H1 (cell line): ENCODE measurements at regions not wholly inside any gene's neighbourhood (a gene's known extent, or its start where the extent isn't known, plus 50 kb on each side); places are given as distances from the start of the nearest gene placed in this dataset.
A peak's percentile ranks its signal among the peaks of the same experiment; 100 is the strongest.
"Not testable (repeated sequence)": the region's sequence is repeated elsewhere in the genome, so short reads cannot be mapped to it uniquely, and the experiment has no call there.

ENCODE experiments used
- CTCF ChIA-PET: fragments of 300-600 bp; sonication (Branson Sonifier 250); formaldehyde crosslinking; loops from one replicate; lab custom pipeline; 2021; ENCODE audit not compliant: partially characterized antibody; lab: Charles Lee
- POLR2A ChIA-PET: fragments of 300-600 bp; sonication (Branson Sonifier 250); formaldehyde crosslinking; loops from one replicate; lab custom pipeline; 2021; ENCODE audit warnings: inconsistent platforms; ENCODE audit not compliant: partially characterized antibody; lab: Charles Lee
- DNase-seq, 2 experiments: peaks; one replicate each; pipeline versions ENCODE4 v3.0.0 to v3.0.0-alpha.2; 2010 to 2022; ENCODE audit warnings: low spot score in 2 of 2, low read depth in 1 of 2, mixed read lengths in 1 of 2
- FAIRE-seq: peaks from 2 replicates; lab custom pipeline; 2011; peaks lifted over from hg19 to GRCh38; lab: Jason Lieb, UNC
- H2AFZ ChIP-seq: 2 replicates; pipeline ENCODE4 v1.8.1; 2012; ENCODE audit warnings: low read length, inconsistent platforms
- H2AK5ac ChIP-seq: 2 replicates; pipeline ENCODE4 v1.6.1; 2013; ENCODE audit warnings: low read depth, low read length
- H2BK120ac ChIP-seq: replicated peaks from 2 replicates; pipeline ENCODE3; 2013; ENCODE audit warnings: low read depth, low read length, inconsistent platforms
- H2BK12ac ChIP-seq: 2 replicates; pipeline ENCODE4 v1.6.1; 2013; ENCODE audit warnings: low read depth, low read length
- H2BK15ac ChIP-seq: 2 replicates; pipeline ENCODE4 v1.6.1; 2013; ENCODE audit warnings: low read length
- H2BK20ac ChIP-seq: 2 replicates; pipeline ENCODE4 v1.6.1; 2013; ENCODE audit warnings: low read length
- H2BK5ac ChIP-seq: 2 replicates; pipeline ENCODE4 v1.6.1; 2013; ENCODE audit warnings: low read depth, low read length
- H3K14ac ChIP-seq: 2 replicates; pipeline ENCODE4 v1.6.1; 2013; ENCODE audit warnings: inconsistent platforms; ENCODE audit not compliant: insufficient read length
- H3K18ac ChIP-seq: 2 replicates; pipeline ENCODE4 v1.6.1; 2013; ENCODE audit warnings: low read length; ENCODE audit errors: extremely low read depth
- H3K23ac ChIP-seq: 2 replicates; pipeline ENCODE4 v1.6.1; 2013; ENCODE audit warnings: inconsistent platforms; ENCODE audit not compliant: insufficient read length
- H3K23me2 ChIP-seq: 2 replicates; pipeline ENCODE4 v1.6.1; 2013; ENCODE audit warnings: low read depth, low read length
- H3K27ac ChIP-seq: 2 replicates; pipeline ENCODE4 v1.6.1; 2011; ENCODE audit warnings: low read depth, low read length, inconsistent platforms
- H3K27me3 ChIP-seq, 4 experiments: replicated peaks in 1 of 4; 1 replicate in 1 of 4; 2 replicates in 3 of 4; pipeline versions ENCODE4 v1.6.1 to v1.8.1; 2011 to 2013; ENCODE audit warnings: low read length in 3 of 4, mild to moderate bottlenecking in 3 of 4, inconsistent platforms in 2 of 4, mixed read lengths in 2 of 4, moderate library complexity in 1 of 4; ENCODE audit not compliant: control insufficient read depth in 3 of 4, insufficient read depth in 3 of 4; ENCODE audit errors: extremely low read depth in 1 of 4
- H3K36me3 ChIP-seq, 4 experiments: 2 replicates each; pipeline versions ENCODE4 v1.6.1 to v1.8.1; 2011 to 2013; ENCODE audit warnings: mild to moderate bottlenecking in 4 of 4, low read length in 3 of 4, moderate library complexity in 2 of 4, control low read depth in 1 of 4, inconsistent platforms in 1 of 4; ENCODE audit not compliant: insufficient read depth in 4 of 4, control insufficient read depth in 2 of 4
- H3K4ac ChIP-seq: replicated peaks from 2 replicates; pipeline ENCODE3; 2013; ENCODE audit warnings: low read length, low read depth, mixed read lengths, inconsistent platforms; ENCODE audit not compliant: insufficient read length
- H3K4me1 ChIP-seq, 4 experiments: replicated peaks in 1 of 4; 1 replicate in 1 of 4; 2 replicates in 3 of 4; pipeline versions ENCODE4 v1.6.1 to v1.8.1; 2011 to 2013; ENCODE audit warnings: low read length in 3 of 4, inconsistent platforms in 2 of 4, mixed read lengths in 1 of 4; ENCODE audit not compliant: insufficient read depth in 4 of 4, control insufficient read depth in 3 of 4
- H3K4me2 ChIP-seq, 2 experiments: 2 replicates each; pipeline versions ENCODE4 v1.6.1 to v1.8.1; 2011 to 2013; ENCODE audit warnings: low read depth in 2 of 2, low read length in 2 of 2, control low read depth in 1 of 2, inconsistent platforms in 1 of 2, mild to moderate bottlenecking in 1 of 2; ENCODE audit not compliant: insufficient read depth in 1 of 2
- H3K4me3 ChIP-seq, 4 experiments: fragments of 200-600, 300-600 bp in 1 of 4; sonication (generic), shearing (Covaris generic), sonication (Bioruptor Twin) in 1 of 4; 2 replicates each; pipeline versions ENCODE4 v1.5.1 to v1.8.1; 2011 to 2016; ENCODE audit warnings: low read length in 4 of 4, low read depth in 3 of 4, control low read depth in 2 of 4, inconsistent platforms in 2 of 4, mild to moderate bottlenecking in 2 of 4, mixed read lengths in 1 of 4, moderate library complexity in 1 of 4; ENCODE audit not compliant: insufficient read depth in 2 of 4; ENCODE audit errors: extremely low read depth in 1 of 4
- H3K56ac ChIP-seq: replicated peaks from 2 replicates; pipeline ENCODE3; 2013; ENCODE audit warnings: low read depth, mild to moderate bottlenecking, mixed read lengths, low read length, inconsistent platforms; ENCODE audit not compliant: insufficient read length
- H3K79me1 ChIP-seq: 2 replicates; pipeline ENCODE4 v1.6.1; 2013; ENCODE audit warnings: low read depth, low read length, control low read depth
- H3K79me2 ChIP-seq, 2 experiments: 2 replicates each; pipeline versions ENCODE4 v1.6.1 to v1.8.1; 2012 to 2013; ENCODE audit warnings: low read length in 2 of 2, mild to moderate bottlenecking in 2 of 2, inconsistent platforms in 1 of 2; ENCODE audit not compliant: insufficient read depth in 2 of 2, control insufficient read depth in 1 of 2
- H3K9ac ChIP-seq, 4 experiments: replicated peaks in 1 of 4; 1 replicate in 1 of 4; 2 replicates in 3 of 4; pipeline versions ENCODE4 v1.6.1 to v1.8.1; 2011 to 2013; ENCODE audit warnings: low read depth in 3 of 4, low read length in 3 of 4, control low read depth in 2 of 4, mild to moderate bottlenecking in 2 of 4, moderate library complexity in 2 of 4, inconsistent platforms in 1 of 4; ENCODE audit errors: extremely low read depth in 1 of 4
- H3K9me3 ChIP-seq, 2 experiments: 2 replicates each; pipeline versions ENCODE4 v1.6.1 to v1.8.1; 2012 to 2013; ENCODE audit warnings: mild to moderate bottlenecking in 2 of 2, moderate library complexity in 2 of 2, control low read depth in 1 of 2, inconsistent platforms in 1 of 2, low read depth in 1 of 2, low read length in 1 of 2, mixed read lengths in 1 of 2; ENCODE audit not compliant: insufficient read depth in 2 of 2
- H4K20me1 ChIP-seq, 2 experiments: replicated peaks in 1 of 2; 2 replicates each; pipeline versions ENCODE3 to v1.8.1; 2011 to 2013; ENCODE audit warnings: inconsistent platforms in 2 of 2, low read length in 2 of 2, mild to moderate bottlenecking in 1 of 2; ENCODE audit not compliant: insufficient read depth in 2 of 2, control insufficient read depth in 1 of 2
- H4K5ac ChIP-seq: 2 replicates; pipeline ENCODE4 v1.6.1; 2013; ENCODE audit warnings: low read length, low read depth, mixed read lengths, inconsistent platforms; ENCODE audit not compliant: insufficient read length
- H4K8ac ChIP-seq: 2 replicates; pipeline ENCODE4 v1.8.0; 2013; ENCODE audit warnings: mild to moderate bottlenecking, moderate library complexity, low read length, inconsistent platforms; ENCODE audit not compliant: insufficient read depth; ENCODE audit errors: extremely low read depth
- H4K91ac ChIP-seq: replicated peaks from 2 replicates; pipeline ENCODE3; 2013; ENCODE audit warnings: low read length, mixed read lengths, inconsistent platforms; ENCODE audit not compliant: insufficient read length
- RAD21 ChIP-seq, 2 experiments: IDR thresholded peaks in 1 of 2; conservative IDR thresholded peaks in 1 of 2; 2 replicates each; pipeline ENCODE4 v1.6.1; 2011; ENCODE audit warnings: low read depth in 2 of 2, low read length in 2 of 2, improper control_type of control experiment in 1 of 2, inconsistent platforms in 1 of 2, mild to moderate bottlenecking in 1 of 2, moderate library complexity in 1 of 2
- WGBS, 2 experiments: shearing (Covaris generic) in 1 of 2; methylation state at CpG; one replicate each; pipeline versions ENCODE4 v1.1.6 to v1.1.7; 2013 to 2015; ENCODE audit warnings: low lambda C conversion rate in 2 of 2, mixed read lengths in 2 of 2, inconsistent platforms in 1 of 2, low coverage in 1 of 2, missing lambda C conversion rate in 1 of 2; ENCODE audit not compliant: insufficient replicate concordance in 2 of 2, insufficient coverage in 1 of 2, insufficient read length in 1 of 2; ENCODE audit errors: extremely low coverage in 1 of 2, missing lambda C conversion rate in 1 of 2; 5-methylcytosine and 5-hydroxymethylcytosine counted together
- TF ChIP-seq, protein P1 (sequence below), 3 experiments: IDR thresholded peaks; 1 replicate in 2 of 3; 2 replicates in 1 of 3; pipeline versions ENCODE4 v1.5.1 to v1.6.1; 2011; ENCODE audit warnings: low read length in 3 of 3, mild to moderate bottlenecking in 3 of 3, inconsistent platforms in 2 of 3, low read depth in 1 of 3, moderate library complexity in 1 of 3; ENCODE audit not compliant: insufficient read depth in 1 of 3; ENCODE audit errors: control extremely low read depth in 1 of 3

- H4K91ac ChIP-seq, H3K56ac ChIP-seq: not testable (repeated sequence)
- CTCF ChIA-PET, result interaction anchor here (0.6 to 1.8 kb wide), 8 partner anchors 9 to 156 kb away, joined by 3 to 7 read pairs (median 3); no protein-coding TSS in a partner anchor
Observed at GRCh38 chr3:111006485-111006884, 65.1 kb upstream of the NECTIN3 start.

More at GRCh38 chr3:111006485-111006884, 65.1 kb upstream of the NECTIN3 start:
- not testable (repeated sequence) for H2AK5ac ChIP-seq, H3K4me3 ChIP-seq, H3K14ac ChIP-seq, H4K8ac ChIP-seq, H3K36me3 ChIP-seq, H2BK120ac ChIP-seq, H2AFZ ChIP-seq, H2BK5ac ChIP-seq, H2BK15ac ChIP-seq, H3K23ac ChIP-seq, H3K23me2 ChIP-seq, H3K27ac ChIP-seq, FAIRE-seq, H4K20me1 ChIP-seq, H3K18ac ChIP-seq, H3K79me1 ChIP-seq, H3K79me2 ChIP-seq, H2BK12ac ChIP-seq, H3K9ac ChIP-seq, H3K4ac ChIP-seq, H3K4me2 ChIP-seq, H4K5ac ChIP-seq, H3K4me1 ChIP-seq, H3K27me3 ChIP-seq, H2BK20ac ChIP-seq, H3K9me3 ChIP-seq
- peak in 1 of 2 experiments; percentile 56 for DNase-seq
- peak; percentile 43 to 46; a peak in 3 of 4 replicates for TF ChIP-seq RAD21 (IDR thresholded peaks at IDR 0.05 in 1 of 2, conservative IDR thresholded peaks at IDR 0.05 in 1 of 2; ENCODE audit: low read depth in 2 of 2, low read length in 2 of 2)
- TF ChIP-seq, protein P1, sequence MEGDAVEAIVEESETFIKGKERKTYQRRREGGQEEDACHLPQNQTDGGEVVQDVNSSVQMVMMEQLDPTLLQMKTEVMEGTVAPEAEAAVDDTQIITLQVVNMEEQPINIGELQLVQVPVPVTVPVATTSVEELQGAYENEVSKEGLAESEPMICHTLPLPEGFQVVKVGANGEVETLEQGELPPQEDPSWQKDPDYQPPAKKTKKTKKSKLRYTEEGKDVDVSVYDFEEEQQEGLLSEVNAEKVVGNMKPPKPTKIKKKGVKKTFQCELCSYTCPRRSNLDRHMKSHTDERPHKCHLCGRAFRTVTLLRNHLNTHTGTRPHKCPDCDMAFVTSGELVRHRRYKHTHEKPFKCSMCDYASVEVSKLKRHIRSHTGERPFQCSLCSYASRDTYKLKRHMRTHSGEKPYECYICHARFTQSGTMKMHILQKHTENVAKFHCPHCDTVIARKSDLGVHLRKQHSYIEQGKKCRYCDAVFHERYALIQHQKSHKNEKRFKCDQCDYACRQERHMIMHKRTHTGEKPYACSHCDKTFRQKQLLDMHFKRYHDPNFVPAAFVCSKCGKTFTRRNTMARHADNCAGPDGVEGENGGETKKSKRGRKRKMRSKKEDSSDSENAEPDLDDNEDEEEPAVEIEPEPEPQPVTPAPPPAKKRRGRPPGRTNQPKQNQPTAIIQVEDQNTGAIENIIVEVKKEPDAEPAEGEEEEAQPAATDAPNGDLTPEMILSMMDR (IDR thresholded peaks at IDR 0.05; ENCODE audit: control extremely low read depth in 1 of 3, insufficient read depth in 1 of 3, low read depth in 1 of 3, low read length in 3 of 3), result peak in 2 of 3 experiments; percentile 8 to 16; a peak in 2 of 4 replicates
- WGBS, 2 experiments, result 69% methylated on average over 4 of the region's 4 CpGs; no CpG with 5 or more reads in 1 of the 2 experiments
- POLR2A ChIA-PET, result interaction anchor here (1.0 kb wide), 1 partner anchor 35 kb away, joined by 3 read pairs; no protein-coding TSS in a partner anchor
